BJ (cell line): ENCODE measurements at regions not wholly inside any gene's neighbourhood (a gene's known extent, or its start where the extent isn't known, plus 50 kb on each side); places are given as distances from the start of the nearest gene placed in this dataset.

Experiments used
- CTCF ChIA-PET: fragments of 350-600 bp; formaldehyde crosslinking; extraction: SDS; loops from one replicate; lab custom pipeline; 2021; ENCODE audit warnings: antibody characterized with exemption, inconsistent platforms; lab: Yijun Ruan, JAX
- POLR2A ChIA-PET: fragments of 300-600 bp; sonication (Branson Sonifier 250); formaldehyde crosslinking; extraction: SDS; loops from one replicate; lab custom pipeline; 2021; ENCODE audit warnings: antibody characterized with exemption; lab: Charles Lee
- DNase-seq: peaks from one replicate; pipeline ENCODE4 v3.0.0-alpha.2; 2011; ENCODE audit warnings: low read depth
- H3K27me3 ChIP-seq: 2 replicates; pipeline ENCODE4 v1.6.0; 2011; ENCODE audit warnings: low read length; ENCODE audit not compliant: control insufficient read depth, insufficient read depth
- H3K36me3 ChIP-seq: 2 replicates; pipeline ENCODE4 v1.5.1; 2011; ENCODE audit warnings: low read length; ENCODE audit not compliant: control insufficient read depth, insufficient read depth
- H3K4me3 ChIP-seq: 2 replicates; pipeline ENCODE4 v1.5.1; 2011; ENCODE audit warnings: low read depth, mild to moderate bottlenecking, control low read depth, low read length
- TF ChIP-seq, protein P1 (sequence below): IDR thresholded peaks from 2 replicates; pipeline ENCODE4 v1.5.1; 2011; ENCODE audit warnings: low read depth, mild to moderate bottlenecking, control low read depth, inconsistent platforms, low read length, moderate library complexity; ENCODE audit not compliant: insufficient read depth

DNA sequence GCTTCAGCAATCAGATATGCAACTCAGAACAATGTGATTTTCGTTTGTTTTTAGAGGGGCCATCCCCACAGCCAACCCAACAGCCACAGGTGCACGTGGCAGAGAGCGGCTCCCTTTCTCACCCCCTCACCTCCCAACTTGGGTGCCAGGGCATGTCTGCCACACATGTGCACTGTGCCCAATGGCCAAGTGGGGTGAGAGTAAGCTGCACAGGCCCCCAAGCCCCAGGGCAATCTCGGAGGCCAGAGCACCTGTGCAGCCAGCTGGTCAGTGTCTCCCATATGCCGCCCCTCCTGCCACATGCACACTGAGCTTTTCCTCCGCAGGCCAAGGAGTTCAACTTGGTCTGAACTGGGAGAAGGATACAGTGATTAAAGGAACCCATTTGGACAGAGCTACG lies 1130.2 kb downstream of the DSC3 start:
- no peak for DNase-seq
- TF ChIP-seq, protein P1, sequence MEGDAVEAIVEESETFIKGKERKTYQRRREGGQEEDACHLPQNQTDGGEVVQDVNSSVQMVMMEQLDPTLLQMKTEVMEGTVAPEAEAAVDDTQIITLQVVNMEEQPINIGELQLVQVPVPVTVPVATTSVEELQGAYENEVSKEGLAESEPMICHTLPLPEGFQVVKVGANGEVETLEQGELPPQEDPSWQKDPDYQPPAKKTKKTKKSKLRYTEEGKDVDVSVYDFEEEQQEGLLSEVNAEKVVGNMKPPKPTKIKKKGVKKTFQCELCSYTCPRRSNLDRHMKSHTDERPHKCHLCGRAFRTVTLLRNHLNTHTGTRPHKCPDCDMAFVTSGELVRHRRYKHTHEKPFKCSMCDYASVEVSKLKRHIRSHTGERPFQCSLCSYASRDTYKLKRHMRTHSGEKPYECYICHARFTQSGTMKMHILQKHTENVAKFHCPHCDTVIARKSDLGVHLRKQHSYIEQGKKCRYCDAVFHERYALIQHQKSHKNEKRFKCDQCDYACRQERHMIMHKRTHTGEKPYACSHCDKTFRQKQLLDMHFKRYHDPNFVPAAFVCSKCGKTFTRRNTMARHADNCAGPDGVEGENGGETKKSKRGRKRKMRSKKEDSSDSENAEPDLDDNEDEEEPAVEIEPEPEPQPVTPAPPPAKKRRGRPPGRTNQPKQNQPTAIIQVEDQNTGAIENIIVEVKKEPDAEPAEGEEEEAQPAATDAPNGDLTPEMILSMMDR: no peak
- Histone ChIP-seq H3K27me3 (no peaks in the 10 kb centered on the region), H3K4me3 (no peak overlapping the region), H3K36me3 (no peaks in the 10 kb centered on the region)
- POLR2A ChIA-PET: no interaction called here
- CTCF ChIA-PET: no interaction called here

DNA sequence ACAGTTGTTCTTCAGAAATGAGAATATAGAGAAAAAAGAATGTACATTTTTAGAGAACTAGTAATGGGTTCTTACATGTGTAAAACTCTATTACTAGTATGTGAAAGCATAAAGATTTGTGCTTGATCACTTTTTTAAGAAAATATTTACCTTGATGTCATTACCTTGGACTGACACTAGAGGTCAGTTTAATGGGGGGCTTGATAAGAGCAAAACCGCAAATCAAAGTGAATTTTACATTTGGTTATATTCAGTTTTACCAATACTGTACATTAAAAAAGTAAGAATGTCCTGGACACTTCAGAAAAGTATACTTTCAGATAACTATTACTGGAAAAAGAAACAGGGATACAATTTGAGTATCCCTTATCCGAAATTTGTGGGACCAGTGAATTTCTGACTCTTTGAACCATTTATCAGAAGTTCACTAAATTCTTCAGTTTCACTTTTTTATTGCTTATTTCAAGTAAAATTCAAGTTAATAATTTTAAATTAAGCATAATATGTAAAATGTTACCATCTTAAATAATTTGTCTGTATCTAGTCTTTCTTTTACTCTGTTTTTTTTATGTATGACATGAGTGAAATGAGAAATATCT lies 1149.5 kb downstream of the DSC3 start:
- TF ChIP-seq, protein P1: peak; percentile 37
- ChIA-PET POLR2A (no interaction called here), CTCF (no interaction called here)
- Histone ChIP-seq H3K36me3 (no peaks in the 10 kb centered on the region), H3K4me3 (no peak overlapping the region), H3K27me3 (no peaks in the 10 kb centered on the region)
- DNase-seq: no peak

DNA sequence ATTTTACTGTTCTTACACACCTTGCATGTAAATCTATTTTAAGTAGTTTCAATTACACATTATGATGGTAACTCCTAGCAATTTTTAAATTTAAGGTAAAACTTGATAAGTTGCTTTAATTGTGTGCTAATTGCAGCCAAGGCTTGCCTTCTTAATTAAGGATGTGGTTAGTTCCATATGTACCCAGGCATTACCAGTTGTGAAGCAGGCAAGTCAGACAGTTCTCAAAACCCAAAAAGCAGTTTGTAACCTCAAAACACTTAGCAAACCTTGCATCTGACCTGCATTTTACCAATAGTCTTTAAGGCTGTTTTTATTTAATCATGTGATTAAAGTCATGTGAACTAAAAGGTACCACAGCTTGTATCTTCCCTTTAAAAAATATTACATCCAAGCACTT lies 1159.4 kb downstream of the DSC3 start:
- POLR2A ChIA-PET: no interaction called here
- Histone ChIP-seq H3K4me3 (no peak overlapping the region), H3K27me3 (no peaks in the 10 kb centered on the region), H3K36me3 (no peaks in the 10 kb centered on the region)
- CTCF ChIA-PET: no interaction called here
- DNase-seq: no peak
- TF ChIP-seq, protein P1: no peak

DNA sequence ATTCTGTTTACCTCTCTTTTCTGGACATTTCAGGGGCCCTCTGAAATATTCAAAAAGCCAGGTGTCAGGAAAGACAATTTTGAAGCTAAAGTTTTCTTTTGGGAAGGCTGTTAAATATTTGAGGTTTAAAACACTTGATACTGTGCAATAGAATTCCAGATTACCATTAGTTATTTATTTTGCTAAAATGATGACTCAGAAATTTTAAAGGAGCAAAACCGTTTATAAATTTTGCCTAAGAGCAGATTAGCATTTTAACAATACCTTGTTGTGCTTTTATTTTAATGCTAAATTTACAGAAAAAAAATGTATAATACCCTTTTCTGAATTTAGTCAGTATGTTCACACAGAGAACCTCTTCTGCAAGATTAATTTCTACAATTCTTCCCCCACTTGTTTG lies 1159.9 kb downstream of the DSC3 start:
- TF ChIP-seq, protein P1: no peak
- ChIA-PET CTCF (no interaction called here), POLR2A (no interaction called here)
- H3K27me3 ChIP-seq: no peaks in the 10 kb centered on the region
- H3K36me3 ChIP-seq: no peaks in the 10 kb centered on the region
- DNase-seq: no peak
- no peak overlapping the region for H3K4me3 ChIP-seq

DNA sequence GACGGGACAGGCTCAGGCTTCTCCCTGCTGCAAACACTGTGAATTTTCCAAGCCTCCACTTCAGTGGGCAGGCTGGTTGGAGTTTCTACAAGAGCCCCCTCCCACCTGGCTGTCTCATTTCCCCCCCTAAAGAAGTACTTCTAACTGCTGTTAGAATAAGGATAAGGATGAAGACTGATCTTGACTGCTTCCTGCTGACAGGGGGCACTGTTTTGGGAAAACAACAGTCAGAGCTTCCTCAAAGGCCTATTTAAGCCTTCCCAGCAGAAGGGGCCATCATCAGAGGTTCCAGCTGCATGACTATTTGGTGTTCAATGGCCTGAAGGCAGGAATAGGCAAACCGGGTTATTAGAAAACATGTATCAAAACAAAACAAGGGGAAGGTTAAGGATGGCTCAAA lies 1162.8 kb downstream of the DSC3 start:
- Histone ChIP-seq H3K36me3 (no peaks in the 10 kb centered on the region), H3K27me3 (no peaks in the 10 kb centered on the region), H3K4me3 (no peak overlapping the region)
- TF ChIP-seq, protein P1: no peak
- POLR2A ChIA-PET: no interaction called here
- no peak for DNase-seq
- CTCF ChIA-PET: no interaction called here
